Kidney (tissue), 13 donors: ENCODE measurements at regions not wholly inside any gene's neighbourhood (a gene's known extent, or its start where the extent isn't known, plus 50 kb on each side); places are given as distances from the start of the nearest gene placed in this dataset.

Experiments used
- DNase-seq, 5 donors: peaks; one replicate each; pipeline ENCODE4 v3.0.0-alpha.2; 2013 to 2020
- FAIRE-seq: peaks from 2 replicates; lab custom pipeline; 2012; peaks lifted over from hg19 to GRCh38; lab: Jason Lieb, UNC
- H3K27ac ChIP-seq, 2 donors: one replicate each; pipeline ENCODE4 v1.7.0; 2013; ENCODE audit warnings: low read depth in 2 of 2, low read length in 2 of 2, inconsistent platforms in 1 of 2
- H3K27me3 ChIP-seq: one replicate; pipeline ENCODE4 v1.7.1; 2013; ENCODE audit warnings: low read length, inconsistent platforms; ENCODE audit not compliant: control insufficient read depth, insufficient read depth
- H3K36me3 ChIP-seq, 3 donors: one replicate each; pipeline versions ENCODE4 v1.7.0 to v1.7.1; 2013; ENCODE audit warnings: low read length in 3 of 3, control low read depth in 1 of 3, inconsistent platforms in 1 of 3; ENCODE audit not compliant: insufficient read depth in 3 of 3, control insufficient read depth in 2 of 3
- H3K4me1 ChIP-seq, 3 donors: one replicate each; pipeline versions ENCODE4 v1.7.0 to v1.7.1; 2013; ENCODE audit warnings: low read length in 3 of 3, inconsistent platforms in 1 of 3, low read depth in 1 of 3; ENCODE audit not compliant: control insufficient read depth in 2 of 3, insufficient read depth in 2 of 3
- H3K4me3 ChIP-seq, 3 donors: one replicate each; pipeline versions ENCODE4 v1.7.0 to v1.8.1; 2013; ENCODE audit warnings: low read length in 3 of 3, control low read depth in 1 of 3, inconsistent platforms in 1 of 3
- H3K9ac ChIP-seq, 3 donors: one replicate each; pipeline versions ENCODE4 v1.7.0 to v1.7.1; 2013; ENCODE audit warnings: low read length in 3 of 3, control low read depth in 1 of 3, inconsistent platforms in 1 of 3
- H3K9me3 ChIP-seq, 3 donors: one replicate each; pipeline versions ENCODE4 v1.7.0 to v1.7.1; 2013; ENCODE audit warnings: low read length in 3 of 3, control low read depth in 1 of 3, inconsistent platforms in 1 of 3; ENCODE audit not compliant: control insufficient read depth in 2 of 3, insufficient read depth in 1 of 3
- CTCF ChIP-seq: IDR thresholded peaks from 3 replicates; pipeline ENCODE4 v1.5.1; 2012; ENCODE audit warnings: mild to moderate bottlenecking, moderate library complexity, borderline replicate concordance; ENCODE audit not compliant: insufficient read depth; ENCODE audit errors: extremely low read depth
- intact Hi-C: fragments of 100-400 bp; cut with DNase I; formaldehyde crosslinking; loops from one replicate; pipeline ENCODE4 v1.11.1; 2022
- donor health status: control.
- donor health status: control.
- donor health status: control.
- donor health status: control.
- donor health status: control.
- donor health status: DM: yes; HTN: yes; CAD: no.
- donor health status: Normal renal cell carcinoma (clear cell type).

GRCh38 chr10:28971255-28971654, 293.9 kb downstream of the BAMBI start:
- Histone ChIP-seq H3K9me3 (no peaks in the 10 kb centered on the region), H3K4me3 (no peak overlapping the region), H3K27me3 (no peaks in the 10 kb centered on the region), H3K9ac (no peak overlapping the region), H3K4me1 (no peaks in the 10 kb centered on the region), H3K27ac (no peak overlapping the region), H3K36me3 (no peaks in the 10 kb centered on the region)
- no peak for TF ChIP-seq CTCF
- no peak for FAIRE-seq
- DNase-seq, result peak in 2 of 5 donors; percentile 14 to 21
- intact Hi-C loops, result no loop called here

- Histone ChIP-seq H3K27ac (no peak overlapping the region), H3K9ac (no peak overlapping the region), H3K4me3 (no peak overlapping the region), H3K27me3 (no peaks in the 10 kb centered on the region), H3K9me3 (no peaks in the 10 kb centered on the region), H3K36me3 (no peaks in the 10 kb centered on the region), H3K4me1 (no peaks in the 10 kb centered on the region)
- no peak for TF ChIP-seq CTCF
- intact Hi-C loops, result no loop called here
- FAIRE-seq (no peak), DNase-seq (no peak)
Observed at GRCh38 chr10:28971764-28972163, 294.4 kb downstream of the BAMBI start.

- DNase-seq, result no peak
- H3K27ac ChIP-seq, result no peak overlapping the region
- no peak overlapping the region for H3K4me3 ChIP-seq
- no peaks in the 10 kb centered on the region for H3K9me3 ChIP-seq
- no peak for TF ChIP-seq CTCF
- H3K36me3 ChIP-seq, result no peaks in the 10 kb centered on the region
- no peak for FAIRE-seq
- intact Hi-C loops, result no loop called here
- no peaks in the 10 kb centered on the region for H3K4me1 ChIP-seq
- H3K9ac ChIP-seq, result no peak overlapping the region
- H3K27me3 ChIP-seq, result no peaks in the 10 kb centered on the region
Observed at GRCh38 chr10:28973309-28973972, 296.1 kb downstream of the BAMBI start.
